ENCODE measurements at regions not wholly inside any gene's neighbourhood (a gene's known extent, or its start where the extent isn't known, plus 50 kb on each side); places are given as distances from the start of the nearest gene placed in this dataset.

DNA sequence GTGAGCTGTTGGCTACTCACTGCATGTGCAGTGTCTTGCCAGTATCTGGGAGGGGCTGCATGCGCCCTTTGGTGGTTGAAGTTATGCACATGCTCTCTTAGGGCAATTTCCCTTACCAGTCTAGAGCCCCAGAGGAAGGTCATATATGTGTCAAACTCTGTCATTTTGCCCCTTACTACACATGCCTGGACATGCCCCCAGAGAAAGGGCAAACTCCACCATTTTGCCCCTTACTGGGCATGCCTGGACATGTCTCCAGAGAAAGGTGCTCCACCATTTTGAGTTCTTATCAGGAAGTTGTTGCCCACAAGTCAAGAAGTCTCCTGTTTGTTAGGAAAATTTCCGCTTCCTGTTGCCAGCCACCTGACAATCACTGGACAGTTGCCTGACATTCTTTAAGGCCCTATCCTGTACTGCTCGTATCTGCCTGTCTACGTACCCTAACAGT, 56.4 kb upstream of the PLAC8 start:
- no peak for DNase-seq

Data from NCI-H2107 (cell line).